ENCODE measurements at regions not wholly inside any gene's neighbourhood (a gene's known extent, or its start where the extent isn't known, plus 50 kb on each side); places are given as distances from the start of the nearest gene placed in this dataset.

DNA sequence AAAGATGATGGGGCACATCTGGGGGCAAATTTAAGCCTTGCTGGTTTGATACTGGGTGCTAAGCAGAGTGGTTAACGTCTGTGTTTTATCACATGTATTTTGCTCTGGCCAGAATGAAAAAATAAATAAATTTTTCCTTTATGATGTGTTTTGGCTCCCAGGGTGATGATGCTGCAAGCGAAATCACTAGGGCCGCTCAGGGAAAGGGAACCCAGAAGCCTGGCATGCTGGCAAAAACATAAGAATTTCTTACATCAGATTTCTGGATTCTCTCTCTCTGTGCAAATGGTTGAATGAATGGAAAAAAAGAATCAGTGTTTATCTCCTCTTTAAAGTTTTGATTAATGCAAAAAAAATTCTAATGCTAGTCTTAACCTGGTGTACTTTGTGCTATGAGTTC is 1975.2 kb upstream of the C9orf72 start:
- no peak for FAIRE-seq
- CTCF ChIA-PET (ENCODE audit: partially characterized antibody) = no interaction called here

More for the DNA sequence above, 1975.2 kb upstream of the C9orf72 start:
- H2BK120ac ChIP-seq (replicated peaks; ENCODE audit: low read depth, low read length) = no peak overlapping the region
- POLR2A ChIA-PET (ENCODE audit: partially characterized antibody) = no interaction called here
- H3K9me3 ChIP-seq (ENCODE audit: insufficient read depth in 2 of 2, low read depth in 1 of 2, low read length in 1 of 2) = no peaks in the 10 kb centered on the region
- H2AK5ac ChIP-seq (ENCODE audit: low read depth, low read length) = no peak overlapping the region
- H2BK12ac ChIP-seq (ENCODE audit: low read depth, low read length) = no peak overlapping the region
- H3K23ac ChIP-seq (ENCODE audit: insufficient read length) = no peak overlapping the region
- H2AFZ ChIP-seq (ENCODE audit: low read length) = no peak overlapping the region
- no peak overlapping the region for H2BK5ac ChIP-seq (ENCODE audit: low read depth, low read length)
- H3K14ac ChIP-seq (ENCODE audit: insufficient read length) = no peak overlapping the region
- H2BK15ac ChIP-seq (ENCODE audit: low read length) = no peak overlapping the region
- TF ChIP-seq SUZ12 (IDR thresholded peaks at IDR 0.05; ENCODE audit: low read length) (no peak), CTBP2 (IDR thresholded peaks at IDR 0.05; ENCODE audit: borderline replicate concordance, insufficient read depth, insufficient read length, low read length) (no peak), MAFK (IDR thresholded peaks at IDR 0.05; ENCODE audit: low read depth, low read length) (no peak), YY1 (IDR thresholded peaks at IDR 0.05; ENCODE audit: low read depth, low read length) (no peak)
- TF ChIP-seq, protein P1, sequence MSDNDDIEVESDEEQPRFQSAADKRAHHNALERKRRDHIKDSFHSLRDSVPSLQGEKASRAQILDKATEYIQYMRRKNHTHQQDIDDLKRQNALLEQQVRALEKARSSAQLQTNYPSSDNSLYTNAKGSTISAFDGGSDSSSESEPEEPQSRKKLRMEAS (IDR thresholded peaks at IDR 0.05) = no peak
- TF ChIP-seq, protein P2, sequence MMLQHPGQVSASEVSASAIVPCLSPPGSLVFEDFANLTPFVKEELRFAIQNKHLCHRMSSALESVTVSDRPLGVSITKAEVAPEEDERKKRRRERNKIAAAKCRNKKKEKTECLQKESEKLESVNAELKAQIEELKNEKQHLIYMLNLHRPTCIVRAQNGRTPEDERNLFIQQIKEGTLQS (IDR thresholded peaks at IDR 0.05; ENCODE audit: insufficient read depth, low read depth, low read length) = no peak
- no peaks in the 10 kb centered on the region for H4K20me1 ChIP-seq (replicated peaks in 1 of 2; ENCODE audit: control insufficient read depth in 1 of 2, insufficient read depth in 2 of 2, low read length in 2 of 2)
- no peaks in the 10 kb centered on the region for H3K79me2 ChIP-seq (ENCODE audit: control insufficient read depth in 1 of 2, insufficient read depth in 2 of 2, low read length in 2 of 2)
- no peaks in the 10 kb centered on the region for H3K79me1 ChIP-seq (ENCODE audit: low read depth, low read length)
- no peak overlapping the region for H4K8ac ChIP-seq (ENCODE audit: extremely low read depth, insufficient read depth, low read length)
- H3K4me2 ChIP-seq (ENCODE audit: insufficient read depth in 1 of 2, low read depth in 2 of 2, low read length in 2 of 2) = no peak overlapping the region
- no peaks in the 10 kb centered on the region for H3K23me2 ChIP-seq (ENCODE audit: low read depth, low read length)
- no peaks in the 10 kb centered on the region for H3K36me3 ChIP-seq (ENCODE audit: control insufficient read depth in 2 of 4, insufficient read depth in 4 of 4, low read length in 3 of 4)
- H4K5ac ChIP-seq (ENCODE audit: insufficient read length, low read depth, low read length) = no peak overlapping the region
- H3K4ac ChIP-seq (replicated peaks; ENCODE audit: insufficient read length, low read depth, low read length) = no peak overlapping the region
- H3K56ac ChIP-seq (replicated peaks; ENCODE audit: insufficient read length, low read depth, low read length) = no peak overlapping the region
- H3K27me3 ChIP-seq (replicated peaks in 1 of 4; ENCODE audit: control insufficient read depth in 3 of 4, extremely low read depth in 1 of 4, insufficient read depth in 3 of 4, low read length in 3 of 4) = no peaks in the 10 kb centered on the region
- no peak overlapping the region for H3K18ac ChIP-seq (ENCODE audit: extremely low read depth, low read length)
- no peak overlapping the region for H3K27ac ChIP-seq (ENCODE audit: low read depth, low read length)
- H3K4me1 ChIP-seq (replicated peaks in 1 of 4; ENCODE audit: control insufficient read depth in 3 of 4, insufficient read depth in 4 of 4, low read length in 3 of 4) = no peaks in the 10 kb centered on the region
- DNase-seq (ENCODE audit: low read depth in 1 of 2, low spot score in 2 of 2) = no peak
- no peak overlapping the region for H3K4me3 ChIP-seq (ENCODE audit: extremely low read depth in 1 of 4, insufficient read depth in 2 of 4, low read depth in 3 of 4, low read length in 4 of 4)
- no peak overlapping the region for H2BK20ac ChIP-seq (ENCODE audit: low read length)
- H4K91ac ChIP-seq (replicated peaks; ENCODE audit: insufficient read length, low read length) = no peak overlapping the region
- WGBS, 2 experiments (ENCODE audit: extremely low coverage in 1 of 2, insufficient coverage in 1 of 2, insufficient read length in 1 of 2, insufficient replicate concordance in 2 of 2, low coverage in 1 of 2, low lambda C conversion rate in 2 of 2, missing lambda C conversion rate in 1 of 2) = 92% methylated on average over 3 of the region's 3 CpGs; no CpG with 5 or more reads in 1 of the 2 experiments
- H3K9ac ChIP-seq (replicated peaks in 1 of 4; ENCODE audit: extremely low read depth in 1 of 4, low read depth in 3 of 4, low read length in 3 of 4) = no peak overlapping the region
